Occipital lobe (tissue), 1 donor: ENCODE measurements at regions not wholly inside any gene's neighbourhood (a gene's known extent, or its start where the extent isn't known, plus 50 kb on each side); places are given as distances from the start of the nearest gene placed in this dataset.
"Not testable (repeated sequence)": the region's sequence is repeated elsewhere in the genome, so short reads cannot be mapped to it uniquely, and the experiment has no call there.

Source experiments
- DNase-seq: peaks from one replicate; lab custom pipeline; 2025; lab: John Stamatoyannopoulos, UW

DNA sequence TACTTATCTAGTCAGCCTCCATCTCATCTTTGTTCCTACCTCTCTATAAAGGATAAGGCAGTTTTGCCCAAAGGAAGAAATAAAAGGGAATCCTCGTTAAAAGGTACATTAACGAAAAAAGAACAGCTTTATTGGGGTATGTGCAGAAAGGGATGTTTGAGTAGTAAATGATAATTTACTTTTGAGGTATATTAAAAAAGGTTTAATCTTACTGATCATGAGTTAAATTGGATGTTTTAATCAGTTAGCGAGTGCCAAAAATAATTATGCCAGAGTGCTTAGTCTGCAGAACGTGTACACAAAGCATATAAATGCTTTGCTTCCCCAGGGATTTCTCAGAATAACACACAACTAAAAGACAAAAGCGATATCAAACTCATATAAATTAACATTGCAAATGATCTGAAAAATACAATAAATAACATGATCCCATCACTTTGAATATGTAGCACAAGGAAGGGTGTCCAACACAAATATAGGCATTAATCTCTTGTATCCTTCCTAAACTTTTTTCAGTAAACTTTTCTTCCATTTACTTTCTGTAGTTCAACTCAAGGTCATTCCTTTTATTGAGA, 865.0 kb downstream of the NR2F1-AS1 start:
- no peak for DNase-seq

DNA sequence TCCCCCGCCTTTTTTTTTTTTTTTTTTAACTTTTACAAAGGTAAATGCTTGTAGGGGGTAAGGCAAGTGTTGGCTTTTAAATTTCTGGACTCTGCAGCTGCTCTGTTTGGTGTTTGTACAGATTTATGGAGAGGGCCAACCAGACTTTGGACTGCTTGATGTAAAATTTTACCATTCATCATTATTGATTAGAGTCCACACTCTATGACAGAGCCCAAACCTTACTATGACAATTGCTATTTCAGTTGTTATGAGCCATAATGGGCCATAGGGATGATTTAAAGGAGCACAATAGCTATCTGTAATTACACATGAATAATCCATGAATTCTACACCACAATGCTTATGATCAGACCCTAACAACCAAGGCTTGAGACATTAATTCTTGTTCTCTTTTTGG, 867.2 kb downstream of the NR2F1-AS1 start:
- DNase-seq = no peak

DNA sequence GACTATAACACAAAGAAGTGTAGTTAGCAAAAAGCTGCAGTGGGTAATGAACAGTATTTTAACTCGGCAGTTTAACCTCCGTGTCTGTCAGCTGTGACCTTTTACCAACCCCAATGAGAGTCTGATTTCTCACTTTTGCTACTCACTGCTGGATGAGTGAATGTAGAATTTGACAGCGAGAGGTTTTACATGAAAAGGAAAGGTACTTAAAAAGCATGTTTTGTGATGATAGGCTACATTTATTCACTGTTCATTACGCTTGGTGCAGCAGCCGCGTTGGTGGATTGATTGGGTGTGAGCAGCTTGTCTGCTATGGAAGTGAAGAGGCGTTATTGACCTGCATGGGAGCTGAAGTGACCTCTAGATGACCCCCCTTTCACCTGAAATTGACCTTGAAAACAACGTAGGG, 867.7 kb downstream of the NR2F1-AS1 start:
- DNase-seq = no peak

DNA sequence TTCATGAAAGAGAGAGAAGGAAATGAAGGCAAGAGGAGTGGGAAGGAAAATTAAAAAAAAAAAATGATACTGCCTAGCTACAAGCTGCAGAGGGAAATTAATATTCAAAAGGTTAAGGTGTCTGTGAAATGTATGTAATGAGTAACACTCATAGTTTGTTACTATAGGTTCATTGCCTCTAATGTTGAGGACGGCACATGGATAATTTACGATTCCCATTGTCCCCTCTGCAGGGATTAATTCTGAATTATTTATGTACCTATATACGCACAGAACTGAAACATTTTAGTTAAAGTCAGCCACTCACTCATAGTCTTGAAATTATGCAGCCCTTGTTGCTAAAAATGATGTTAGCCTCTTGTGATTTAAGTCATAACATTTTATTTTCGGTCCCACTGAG, 869.1 kb downstream of the NR2F1-AS1 start:
- DNase-seq = no peak

DNA sequence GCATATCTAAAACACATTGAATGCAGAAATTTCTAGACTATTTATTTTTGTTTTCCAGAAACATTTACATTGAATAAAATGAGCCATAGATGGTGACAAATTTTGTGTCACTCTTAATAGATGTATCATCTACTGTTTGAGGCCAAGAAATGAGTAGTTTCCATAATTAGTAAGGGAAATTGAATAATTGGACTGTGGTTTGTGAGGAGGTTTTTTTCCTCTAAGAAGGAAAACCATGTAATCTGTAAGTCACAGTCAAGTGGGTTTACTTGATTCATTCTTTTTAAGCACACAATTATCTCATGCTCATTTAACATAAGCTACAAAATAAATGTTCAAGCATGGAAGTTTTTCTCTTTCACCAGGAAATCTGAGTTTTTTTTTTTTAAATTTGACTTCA, 876.4 kb downstream of the NR2F1-AS1 start:
- DNase-seq = no peak

DNA sequence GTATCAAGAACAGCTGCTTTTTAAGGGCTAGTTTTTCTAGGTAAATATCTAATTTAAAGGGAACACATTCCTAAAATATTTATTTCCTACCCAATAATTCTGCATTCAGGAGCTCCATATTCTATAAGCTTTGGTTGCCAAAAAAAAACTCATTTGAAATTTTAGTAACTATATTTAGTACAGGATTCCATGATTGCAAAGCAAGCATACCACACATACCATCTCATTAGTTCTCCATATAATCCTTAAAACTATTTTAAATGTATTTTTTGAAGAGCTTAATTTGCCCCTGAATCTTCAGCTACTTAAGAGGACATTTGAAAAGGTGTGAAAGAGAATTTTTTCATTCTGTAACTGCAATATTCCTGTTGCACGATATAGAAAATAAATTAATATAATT, 877.0 kb downstream of the NR2F1-AS1 start:
- DNase-seq = no peak

DNA sequence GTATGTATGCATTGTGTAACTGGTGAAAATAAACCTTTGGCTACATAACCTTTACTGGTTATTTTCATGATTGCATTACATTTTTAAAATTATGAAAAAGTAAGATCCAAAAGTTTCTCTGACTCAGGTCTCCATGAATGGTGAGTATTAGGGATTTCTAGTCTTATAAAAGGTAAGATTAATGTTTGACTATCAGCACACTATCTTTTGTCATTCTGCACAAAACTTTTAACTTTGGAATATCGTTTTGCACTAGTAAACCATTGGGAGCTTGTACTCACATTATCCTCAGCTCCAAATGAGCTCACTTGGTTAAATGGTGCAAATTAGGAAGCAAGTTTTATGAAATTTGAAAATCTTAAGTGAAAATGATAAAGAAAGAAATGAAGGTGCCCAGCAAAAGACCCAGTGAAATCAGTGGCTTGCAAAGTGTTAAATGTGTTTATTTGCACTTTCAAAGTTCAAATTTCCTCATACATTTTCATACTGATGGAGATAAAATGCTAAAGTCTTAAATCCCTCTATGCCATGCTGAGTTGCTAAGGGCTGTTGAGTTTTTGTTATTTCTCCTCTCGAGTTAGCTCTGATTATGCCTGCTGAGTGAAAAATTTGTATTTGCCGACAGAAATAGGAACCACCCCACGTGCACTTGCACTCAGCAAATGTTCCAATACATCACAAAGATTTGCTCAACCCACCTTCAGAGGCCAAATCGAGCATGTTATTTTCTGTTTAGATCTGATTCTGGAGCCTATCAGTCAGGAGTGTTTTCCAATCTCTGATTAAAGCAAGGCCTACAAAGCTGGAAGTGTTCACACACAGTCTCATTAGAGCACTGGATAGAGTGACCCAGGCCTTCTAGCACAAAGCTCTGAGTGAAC, 885.7 kb downstream of the NR2F1-AS1 start:
- no peak for DNase-seq

DNA sequence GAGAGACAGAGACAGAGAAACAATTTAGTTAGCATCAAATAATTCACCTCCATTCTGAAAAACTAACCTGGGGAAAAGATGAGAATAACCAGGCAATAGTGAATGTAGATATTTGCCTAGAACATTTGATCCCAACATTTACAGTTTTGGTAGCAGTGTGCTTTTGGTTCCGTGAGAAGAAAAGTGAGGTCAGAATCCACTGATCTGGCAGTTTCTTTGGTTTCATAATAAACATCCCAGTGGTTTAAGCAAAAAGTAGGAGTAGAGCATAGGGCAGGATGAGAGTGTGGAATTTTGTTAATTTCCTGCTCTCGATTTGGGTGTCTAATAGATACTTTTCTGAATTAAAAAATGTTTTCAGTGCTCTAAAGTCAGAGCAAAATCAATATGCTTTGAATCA, 887.0 kb downstream of the NR2F1-AS1 start:
- no peak for DNase-seq

DNA sequence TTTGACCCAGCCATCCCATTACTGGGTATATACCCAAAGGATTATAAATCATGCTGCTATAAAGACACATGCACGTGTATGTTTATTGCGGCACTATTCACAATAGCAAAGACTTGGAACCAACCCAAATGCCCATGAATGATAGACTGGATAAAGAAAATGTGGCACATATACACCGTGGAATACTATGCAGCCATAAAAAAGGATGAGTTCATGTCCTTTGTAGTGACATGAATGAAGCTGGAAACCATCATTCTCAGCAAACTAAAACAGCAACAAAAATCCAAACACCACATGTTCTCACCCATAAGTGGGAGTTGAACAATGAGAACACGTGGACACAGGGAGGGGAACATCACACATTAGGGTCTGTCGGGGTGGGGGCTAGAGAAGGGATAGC, 889.1 kb downstream of the NR2F1-AS1 start:
- not testable (repeated sequence) for DNase-seq

DNA sequence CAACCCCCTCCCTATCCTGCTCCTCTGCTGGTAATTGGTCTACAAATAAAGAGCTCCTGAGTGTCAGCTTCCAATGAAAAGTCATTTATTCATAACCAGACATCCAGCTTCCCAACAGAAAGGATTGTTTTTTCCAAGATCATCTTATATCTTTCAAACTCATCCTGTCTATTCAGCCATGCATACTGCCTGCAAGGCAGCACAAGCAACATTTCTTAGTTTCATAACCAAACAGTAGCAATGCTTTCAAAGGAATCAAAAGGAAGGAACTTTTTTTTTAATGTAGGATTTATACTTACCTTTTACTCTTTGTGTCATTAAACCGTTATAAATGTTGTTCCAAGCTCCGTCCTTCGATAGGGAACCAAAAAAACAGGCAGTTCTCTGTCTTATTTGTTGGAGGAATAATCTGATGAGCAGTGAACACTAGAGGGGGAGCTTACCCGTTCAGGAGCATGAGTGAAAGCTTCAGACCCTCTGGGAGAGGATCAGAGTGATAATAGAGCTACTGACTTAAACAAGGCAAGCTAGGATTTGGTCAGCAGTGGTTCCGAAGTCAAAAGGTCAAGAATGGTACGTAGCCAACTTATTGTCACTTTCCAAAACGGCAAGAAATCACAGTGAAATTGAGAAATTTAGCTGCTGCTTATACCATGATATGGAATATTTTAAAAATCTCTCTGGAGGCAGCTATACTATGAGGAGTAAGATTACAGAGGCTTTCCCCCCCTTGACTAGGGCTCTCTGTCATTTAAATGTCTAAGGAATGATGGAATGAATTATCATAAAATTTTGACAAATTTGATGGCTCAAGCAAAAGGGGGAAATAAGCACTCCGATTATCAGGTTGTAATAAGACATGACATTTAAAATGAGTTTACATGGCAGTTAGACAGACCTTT, 892.9 kb downstream of the NR2F1-AS1 start:
- no peak for DNase-seq

DNA sequence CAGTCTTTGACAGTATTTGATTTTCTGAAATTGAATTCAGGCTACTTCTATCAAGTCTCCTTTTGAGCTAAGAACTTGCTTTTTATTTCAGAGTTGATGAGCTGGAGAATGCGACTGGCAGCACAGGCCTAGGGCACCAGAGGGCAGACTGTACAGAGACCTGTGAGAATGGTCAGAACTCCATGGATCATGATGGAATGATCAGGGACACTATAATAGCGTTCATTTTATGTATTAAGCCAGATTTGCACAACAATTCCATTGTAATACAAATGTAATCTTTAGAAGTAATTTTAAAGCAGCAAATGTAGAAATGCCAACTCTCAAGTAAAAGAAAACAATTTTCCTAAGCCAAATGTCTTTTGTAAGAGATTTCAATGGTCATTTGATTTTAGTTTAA, 902.4 kb downstream of the NR2F1-AS1 start:
- DNase-seq = no peak

DNA sequence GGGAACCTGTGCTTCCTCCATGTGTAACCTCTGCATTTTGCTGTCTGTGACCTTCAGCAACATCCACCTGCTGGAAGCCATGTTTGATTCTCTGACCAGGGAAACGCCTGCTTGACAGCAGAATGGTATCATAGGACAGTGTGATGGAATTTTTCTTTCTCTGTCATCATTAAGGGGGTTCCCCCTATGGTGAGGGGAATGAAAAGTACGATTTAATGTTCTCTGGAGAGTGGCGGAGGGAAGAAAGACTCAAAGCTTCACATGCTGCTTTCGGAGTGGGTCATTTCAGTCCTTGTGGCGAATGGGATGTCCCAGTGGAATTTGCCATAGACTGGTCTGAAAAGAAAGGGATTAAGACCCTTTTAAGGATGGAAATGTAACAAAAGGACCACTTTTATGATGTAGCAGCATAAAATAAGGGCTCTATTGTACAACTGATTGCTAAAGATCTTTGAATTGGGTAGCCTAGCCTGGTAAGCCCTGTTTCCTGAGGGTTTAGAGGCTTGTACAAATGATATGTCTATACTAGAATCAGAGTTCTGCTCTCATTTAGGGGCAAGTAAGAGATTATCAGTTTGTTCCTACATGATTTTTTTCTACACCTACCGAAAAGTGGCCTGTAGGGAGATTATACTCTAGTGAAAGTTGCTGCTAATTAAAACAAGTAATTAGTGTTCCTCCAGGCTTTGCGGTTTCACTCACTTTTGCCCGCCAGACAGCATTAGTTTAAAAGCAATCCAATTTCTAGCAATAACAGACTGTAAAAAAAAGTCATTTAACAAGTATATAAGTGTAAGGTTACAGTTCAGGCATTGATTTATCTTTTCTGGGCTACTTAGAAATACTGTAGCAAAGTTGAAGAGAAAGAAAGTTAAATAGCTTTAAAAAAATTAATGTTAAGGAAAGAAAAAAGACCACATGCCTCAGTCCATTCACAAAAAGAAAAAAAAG, 904.5 kb downstream of the NR2F1-AS1 start:
- no peak for DNase-seq

DNA sequence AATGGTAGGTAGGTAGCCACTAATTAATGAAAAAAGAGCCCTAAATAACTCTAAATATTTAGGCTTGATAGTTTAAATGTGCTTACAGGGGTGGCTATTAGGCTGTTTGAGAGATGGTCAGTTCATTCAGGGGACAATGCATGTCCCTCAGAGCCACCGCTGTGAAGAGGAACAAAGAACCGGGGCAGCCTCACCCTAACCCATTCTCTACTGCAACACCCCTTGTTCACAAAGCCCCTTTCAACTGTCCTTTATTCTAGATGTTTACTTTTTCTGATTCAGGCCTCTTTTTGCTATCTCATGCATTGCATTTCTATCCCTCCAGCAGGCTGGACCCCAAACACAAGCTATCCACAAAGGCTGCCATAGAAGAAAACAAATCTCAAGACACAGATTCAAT, 906.7 kb downstream of the NR2F1-AS1 start:
- DNase-seq = no peak

DNA sequence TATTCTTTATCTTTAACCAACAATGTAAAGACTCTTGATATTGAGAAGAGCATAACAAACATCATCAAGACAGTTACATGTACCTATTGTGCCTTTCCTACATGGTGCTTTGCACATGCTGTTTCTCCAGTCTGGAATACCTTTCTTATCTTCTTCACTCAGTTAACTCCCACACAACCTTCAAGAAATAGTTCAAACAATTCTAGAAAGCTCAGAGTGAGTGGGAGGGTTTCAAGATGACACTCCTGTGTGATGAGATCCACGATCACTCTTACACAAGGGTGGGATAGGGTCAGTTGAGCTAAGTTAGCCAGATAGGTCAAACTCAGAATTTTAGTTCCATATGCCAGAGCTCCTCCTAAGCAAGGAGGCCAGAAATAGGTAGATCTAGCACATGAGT, 915.5 kb downstream of the NR2F1-AS1 start:
- DNase-seq = no peak

DNA sequence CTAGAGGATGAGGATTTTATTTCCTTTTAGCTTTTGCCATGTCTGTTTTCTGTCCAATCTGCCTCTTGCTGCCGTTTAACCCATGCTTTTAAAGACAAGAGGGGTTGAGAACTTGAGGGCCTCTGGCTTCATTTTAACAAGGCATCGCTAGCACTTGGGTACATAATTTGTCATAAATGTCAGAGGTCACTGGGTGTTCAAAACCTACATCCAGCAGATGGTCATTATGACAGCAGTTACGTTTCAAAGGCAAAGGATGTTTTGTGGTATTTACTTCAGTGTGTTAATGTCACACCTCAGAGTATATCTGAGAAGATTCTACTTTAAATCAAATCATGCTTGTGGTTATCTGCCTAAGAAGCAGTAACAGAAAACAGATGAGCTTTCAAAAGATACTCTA, 918.3 kb downstream of the NR2F1-AS1 start:
- no peak for DNase-seq

DNA sequence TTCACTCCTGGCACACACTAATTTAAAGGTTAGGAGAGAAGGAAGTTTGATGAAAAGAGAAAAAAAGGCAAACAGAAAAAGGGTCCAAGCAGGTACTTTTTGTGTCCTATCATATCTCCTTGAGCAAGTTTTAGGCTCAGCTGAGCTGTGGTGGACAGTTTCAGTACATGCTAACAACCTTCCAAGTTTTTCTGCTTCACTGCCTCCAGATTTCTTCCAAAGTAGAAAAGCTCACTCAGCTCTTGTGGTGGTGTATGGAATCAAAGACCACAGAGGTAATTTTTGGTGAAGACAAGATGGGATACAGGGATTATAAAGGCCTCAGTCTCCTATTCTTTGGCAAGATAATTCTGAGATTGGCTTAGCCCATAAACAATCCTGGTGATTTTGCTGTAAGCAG, 921.8 kb downstream of the NR2F1-AS1 start:
- DNase-seq = no peak

DNA sequence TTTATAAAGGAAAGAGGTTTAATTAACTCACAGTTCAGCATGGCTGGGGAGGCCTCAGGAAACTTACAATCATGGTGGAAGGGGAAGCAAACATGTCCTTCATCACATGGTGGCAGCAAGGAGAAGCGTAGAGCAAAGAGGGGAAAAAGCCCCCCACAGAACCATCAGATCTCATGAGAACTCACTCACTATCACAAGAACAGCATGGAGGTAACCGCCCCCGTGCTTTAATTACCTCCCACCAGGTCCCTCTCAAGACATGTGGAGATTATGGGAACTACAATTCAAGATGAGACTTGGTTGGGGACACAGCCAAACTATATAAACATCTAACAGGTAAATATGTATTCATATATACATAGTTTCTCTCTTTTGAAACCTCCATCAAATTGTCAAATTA, 926.4 kb downstream of the NR2F1-AS1 start:
- DNase-seq = not testable (repeated sequence)

DNA sequence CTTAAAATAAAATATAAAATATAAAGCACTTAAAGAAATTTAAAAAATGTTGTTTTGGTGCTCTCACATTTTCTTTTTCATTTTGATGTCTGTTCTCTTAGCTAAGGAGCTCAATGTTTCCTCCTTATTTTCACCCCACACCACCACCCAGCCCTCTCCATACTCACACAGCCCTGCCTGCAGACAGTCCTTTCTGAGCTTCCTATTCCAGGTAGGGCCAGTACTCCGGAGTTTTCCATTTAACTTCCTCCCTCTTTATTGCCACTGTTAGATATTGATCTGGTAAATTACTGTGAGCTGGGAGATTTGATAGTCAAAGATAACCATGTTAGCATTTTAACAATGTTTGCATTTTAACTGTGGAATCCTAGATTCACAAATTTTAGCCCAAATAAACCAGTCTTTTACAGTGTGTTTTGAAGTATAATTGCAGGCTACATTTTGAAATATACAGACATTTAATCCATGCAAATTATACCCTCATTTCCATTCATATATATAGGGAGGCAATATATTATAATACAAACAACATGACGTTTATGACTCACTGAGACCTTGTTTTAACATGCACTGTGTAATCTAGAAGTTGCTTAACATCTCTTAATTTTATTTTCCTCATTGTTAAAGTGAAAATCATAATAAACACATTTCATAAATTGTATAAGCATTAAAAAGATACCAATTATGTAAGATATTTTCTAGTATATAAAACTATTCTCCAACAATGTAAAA, 927.1 kb downstream of the NR2F1-AS1 start:
- no peak for DNase-seq

DNA sequence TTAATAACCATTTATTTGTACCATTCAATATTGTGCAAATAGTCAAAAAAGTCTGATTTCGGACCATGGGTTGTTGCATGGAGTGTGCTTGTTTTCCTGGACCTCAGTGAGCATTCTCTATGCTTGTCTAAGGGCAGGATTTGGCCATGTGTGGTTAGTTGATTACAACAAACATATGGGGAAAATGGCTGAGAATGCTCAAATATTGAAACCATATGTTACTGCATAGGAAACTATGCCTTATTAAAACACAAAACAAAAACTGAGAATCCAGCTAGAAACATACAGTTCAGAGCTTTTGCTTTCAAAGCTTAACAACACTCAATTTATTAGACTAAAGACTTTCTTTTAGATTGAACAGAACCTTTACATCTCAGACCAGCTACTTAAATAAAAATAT, 928.3 kb downstream of the NR2F1-AS1 start:
- no peak for DNase-seq

DNA sequence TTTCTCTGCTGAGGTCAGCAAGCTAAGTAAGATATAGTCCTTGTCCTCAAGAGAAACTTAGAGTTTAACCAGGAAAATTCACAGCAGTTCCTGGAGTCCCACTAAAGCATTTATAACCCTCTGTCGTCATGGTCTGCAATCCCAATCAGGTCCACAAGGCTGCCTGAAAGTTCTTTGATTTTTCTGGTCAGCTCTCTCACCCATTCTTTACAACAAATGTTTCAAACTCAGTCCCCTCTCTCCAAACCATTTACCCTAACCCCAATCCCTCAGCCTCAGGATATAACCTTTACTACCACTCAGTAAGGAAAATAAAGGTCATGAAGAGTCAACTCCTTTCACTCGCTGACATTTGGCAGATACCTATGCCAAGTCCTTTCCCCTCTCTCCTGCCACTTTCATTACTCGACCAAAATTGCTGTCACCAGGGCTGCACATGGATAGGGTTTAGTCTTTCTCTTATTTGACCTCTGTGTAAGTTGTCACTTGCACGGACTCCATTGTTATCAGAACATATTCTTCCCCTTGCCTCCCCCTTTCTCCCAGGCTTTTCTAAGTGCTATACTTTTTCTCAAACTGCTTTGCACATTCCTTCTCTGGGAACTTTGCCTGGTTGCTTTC, 936.6 kb downstream of the NR2F1-AS1 start:
- DNase-seq = no peak
